HepG2 (cell line): ENCODE measurements at regions not wholly inside any gene's neighbourhood (a gene's known extent, or its start where the extent isn't known, plus 50 kb on each side); places are given as distances from the start of the nearest gene placed in this dataset.

Experiments used
- ATAC-seq: fragments of 200-7000 bp; cut with Tn5 transposase; 3 replicates; pipeline ENCODE4 v1.9.1; 2020; ENCODE audit warnings: mild to moderate bottlenecking, moderate library complexity
- BruUV-seq: library from RNA; stranded (reverse); fragments of 400-500 nt; replicated peaks from 2 replicates; lab custom pipeline; 2021; lab: Mats Ljungman, UMichigan
- CTCF ChIA-PET: fragments of 300-600 bp; formaldehyde crosslinking; extraction: SDS; loops from one replicate; lab custom pipeline; 2021; ENCODE audit warnings: low total read pairs, inconsistent platforms, low intra/inter-chr PET ratio; lab: Yijun Ruan, JAX
- POLR2A ChIA-PET: fragments of 350-600 bp; sonication (Branson Sonifier 250); formaldehyde crosslinking; loops from one replicate; lab custom pipeline; 2020; ENCODE audit warnings: antibody characterized with exemption, inconsistent platforms; lab: Yijun Ruan, JAX
- DNase-seq: peaks from one replicate; pipeline ENCODE4 v3.0.0-alpha.2; 2015; ENCODE audit warnings: low spot score
- FAIRE-seq: peaks from 3 replicates; lab custom pipeline; 2011; peaks lifted over from hg19 to GRCh38; lab: Jason Lieb, UNC
- H2AFZ ChIP-seq: one replicate; pipeline ENCODE4 v1.6.1; 2011; ENCODE audit warnings: low read length, inconsistent platforms
- H3K27ac ChIP-seq: fragments of 300-600 bp; 3 replicates; pipeline ENCODE4 v1.8.0; 2011; ENCODE audit warnings: mixed run types, mild to moderate bottlenecking, mixed read lengths, low read length, inconsistent platforms; ENCODE audit not compliant: insufficient read depth; ENCODE audit errors: extremely low read length
- H3K27me3 ChIP-seq, 2 experiments: fragments of 200-600 bp in 1 of 2; 2 replicates in 1 of 2; 3 replicates in 1 of 2; pipeline versions ENCODE4 v1.6.0 to v1.8.0; 2011; ENCODE audit warnings: low read length in 2 of 2, mild to moderate bottlenecking in 2 of 2, moderate library complexity in 2 of 2, inconsistent platforms in 1 of 2; ENCODE audit not compliant: insufficient read depth in 2 of 2, control insufficient read depth in 1 of 2
- H3K36me3 ChIP-seq, 2 experiments: fragments of 200-600 bp in 1 of 2; replicated peaks in 1 of 2; 2 replicates in 1 of 2; 3 replicates in 1 of 2; pipeline versions ENCODE4 v1.5.1 to v1.8.0; 2011; ENCODE audit warnings: low read length in 2 of 2, inconsistent platforms in 1 of 2; ENCODE audit not compliant: insufficient read depth in 2 of 2, control insufficient read depth in 1 of 2
- H3K4me1 ChIP-seq: 2 replicates; pipeline ENCODE4 v1.5.1; 2012; ENCODE audit warnings: low read length, inconsistent platforms; ENCODE audit not compliant: insufficient read depth
- H3K4me2 ChIP-seq: 2 replicates; pipeline ENCODE4 v1.6.0; 2011; ENCODE audit warnings: low read depth, low read length, inconsistent platforms
- H3K4me3 ChIP-seq, 3 experiments: fragments of 200-600 bp in 1 of 3; sonication (generic), shearing (Covaris generic) in 1 of 3; replicated peaks in 1 of 3; 2 replicates each; pipeline ENCODE4 v1.5.1; 2011 to 2016; ENCODE audit warnings: low read length in 3 of 3, inconsistent platforms in 2 of 3, low read depth in 2 of 3, mild to moderate bottlenecking in 2 of 3, control low read depth in 1 of 3, mixed read lengths in 1 of 3; ENCODE audit not compliant: insufficient read depth in 1 of 3
- H3K79me2 ChIP-seq: one replicate; pipeline ENCODE4 v1.6.1; 2011; ENCODE audit warnings: low read length, inconsistent platforms; ENCODE audit not compliant: insufficient read depth
- H3K9ac ChIP-seq: 2 replicates; pipeline ENCODE4 v1.6.0; 2011; ENCODE audit warnings: mild to moderate bottlenecking, low read depth, low read length, inconsistent platforms; ENCODE audit not compliant: insufficient read depth
- H3K9me3 ChIP-seq: 2 replicates; pipeline ENCODE4 v1.5.1; 2012; ENCODE audit warnings: mild to moderate bottlenecking, low read length
- H4K20me1 ChIP-seq: 2 replicates; pipeline ENCODE4 v1.6.0; 2011; ENCODE audit warnings: inconsistent platforms, mild to moderate bottlenecking, low read length, moderate library complexity; ENCODE audit not compliant: insufficient read depth
- BORCS8-MEF2B ChIP-seq: sonication (generic); formaldehyde crosslinking; IDR thresholded peaks from 2 replicates; pipeline ENCODE4 v1.8.0; 2022; ENCODE audit warnings: mild to moderate bottlenecking, missing genetic modification reagents
- EZH2 ChIP-seq: conservative IDR thresholded peaks from 2 replicates; pipeline ENCODE4 v1.6.1; 2012; ENCODE audit warnings: mild to moderate bottlenecking, low read depth, low read length, moderate library complexity
- SRY ChIP-seq: sonication (generic); formaldehyde crosslinking; IDR thresholded peaks from 2 replicates; pipeline ENCODE4 v1.8.0; 2022; ENCODE audit warnings: mild to moderate bottlenecking, missing genetic modification reagents
- TRIM22 ChIP-seq: fragments of 450-650 bp; IDR thresholded peaks from 2 replicates; pipeline ENCODE4 v1.6.1; 2017
- ZNF276 ChIP-seq: sonication (generic); formaldehyde crosslinking; IDR thresholded peaks from 2 replicates; pipeline ENCODE4 v1.4.0; 2020; ENCODE audit warnings: mild to moderate bottlenecking, low read depth, missing genetic modification reagents
- ZNF318 ChIP-seq: sonication (generic); formaldehyde crosslinking; IDR thresholded peaks from 2 replicates; pipeline ENCODE4 v1.4.0; 2020; ENCODE audit warnings: mild to moderate bottlenecking, missing genetic modification reagents
- ZSCAN22 ChIP-seq: sonication (generic); formaldehyde crosslinking; IDR thresholded peaks from 2 replicates; pipeline ENCODE4 v1.4.0; 2020; ENCODE audit warnings: mild to moderate bottlenecking, missing genetic modification reagents
- WGBS: methylation state at CpG from one replicate; pipeline ENCODE4 v1.1.6; 2017; ENCODE audit warnings: low lambda C conversion rate; 5-methylcytosine and 5-hydroxymethylcytosine counted together
- in situ Hi-C: cut with HindIII; loops from 2 replicates; pipeline ENCODE4 v1.10.0; 2017; ENCODE audit warnings: low pct_unique_long_range_greater_than_20kb; ENCODE audit not compliant: extremely low pct_ligation_motif_present
- intact Hi-C: fragments of 100-400 bp; cut with micrococcal nuclease; formaldehyde crosslinking; loops from one replicate; pipeline ENCODE4 v1.10.0; 2022; ENCODE audit not compliant: unreplicated experiment
- TF ChIP-seq, protein P1 (sequence below): sonication (generic); formaldehyde crosslinking; IDR thresholded peaks from 2 replicates; pipeline ENCODE4 v1.5.0; 2020; ENCODE audit warnings: missing genetic modification reagents, mild to moderate bottlenecking, borderline replicate concordance
- TF ChIP-seq, protein P2 (sequence below): sonication (generic); formaldehyde crosslinking; IDR thresholded peaks from 2 replicates; pipeline ENCODE4 v1.4.0; 2020; ENCODE audit warnings: mild to moderate bottlenecking, missing genetic modification reagents

GRCh38 chr10:3631701-3632330 lies 153.2 kb downstream of the KLF6 start (continued):
- TF ChIP-seq, protein P1, sequence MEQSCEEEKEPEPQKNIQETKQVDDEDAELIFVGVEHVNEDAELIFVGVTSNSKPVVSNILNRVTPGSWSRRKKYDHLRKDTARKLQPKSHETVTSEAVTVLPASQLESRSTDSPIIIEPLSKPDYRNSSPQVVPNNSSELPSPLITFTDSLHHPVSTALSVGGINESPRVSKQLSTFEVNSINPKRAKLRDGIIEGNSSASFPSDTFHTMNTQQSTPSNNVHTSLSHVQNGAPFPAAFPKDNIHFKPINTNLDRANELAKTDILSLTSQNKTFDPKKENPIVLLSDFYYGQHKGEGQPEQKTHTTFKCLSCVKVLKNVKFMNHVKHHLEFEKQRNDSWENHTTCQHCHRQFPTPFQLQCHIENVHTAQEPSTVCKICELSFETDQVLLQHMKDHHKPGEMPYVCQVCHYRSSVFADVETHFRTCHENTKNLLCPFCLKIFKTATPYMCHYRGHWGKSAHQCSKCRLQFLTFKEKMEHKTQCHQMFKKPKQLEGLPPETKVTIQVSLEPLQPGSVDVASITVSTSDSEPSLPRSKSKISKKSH (CRISPR knock-in tag) = no peak
- no peak for TF ChIP-seq TRIM22

DNA sequence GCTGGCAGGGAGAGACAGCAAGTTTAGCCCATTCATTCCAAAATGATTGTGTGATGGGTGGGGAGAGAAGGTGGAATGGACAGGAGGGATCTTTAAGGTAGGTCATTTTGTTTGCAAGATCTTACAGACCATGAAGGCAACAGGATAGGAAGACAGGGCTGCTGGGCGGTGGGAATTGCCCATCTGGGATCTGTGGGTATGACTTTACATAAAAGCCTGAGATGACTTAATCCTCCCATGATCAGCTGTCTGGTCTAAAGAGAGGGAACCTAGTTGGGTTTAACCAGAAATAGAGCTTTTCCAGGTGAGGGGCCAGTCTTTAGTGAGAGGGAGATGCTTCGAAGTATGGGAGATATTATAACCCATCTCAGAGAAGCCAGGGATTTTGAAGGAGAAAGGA lies 153.7 kb downstream of the KLF6 start:
- ATAC-seq = no peak
- no peaks in the 10 kb centered on the region for H3K79me2 ChIP-seq
- H3K4me1 ChIP-seq = no peaks in the 10 kb centered on the region
- no peaks in the 10 kb centered on the region for H4K20me1 ChIP-seq
- H3K27me3 ChIP-seq = no peaks in the 10 kb centered on the region; a peak in 2 of 5 replicates
- POLR2A ChIA-PET = no interaction called here
- no peak overlapping the region for H3K27ac ChIP-seq
- no peak overlapping the region for H2AFZ ChIP-seq
- in situ Hi-C loops (no loop called here), intact Hi-C loops (no loop called here)
- no peak for DNase-seq
- 0% methylated on average over 2 of the region's 2 CpGs for WGBS
- H3K9me3 ChIP-seq = no peaks in the 10 kb centered on the region
- no peaks in the 10 kb centered on the region for H3K36me3 ChIP-seq
- H3K4me2 ChIP-seq = no peak overlapping the region
- CTCF ChIA-PET = no interaction called here
- FAIRE-seq = no peak
- BruUV-seq = no TSS peak
- no peak overlapping the region for H3K9ac ChIP-seq
- no peak overlapping the region for H3K4me3 ChIP-seq
- TF ChIP-seq ZNF318 (CRISPR knock-in tag) (no peak), EZH2 (no peak), BORCS8-MEF2B (CRISPR knock-in tag) (no peak), SRY (CRISPR knock-in tag) (no peak), ZSCAN22 (CRISPR knock-in tag) (no peak), ZNF276 (CRISPR knock-in tag) (no peak)
- TF ChIP-seq, protein P2, sequence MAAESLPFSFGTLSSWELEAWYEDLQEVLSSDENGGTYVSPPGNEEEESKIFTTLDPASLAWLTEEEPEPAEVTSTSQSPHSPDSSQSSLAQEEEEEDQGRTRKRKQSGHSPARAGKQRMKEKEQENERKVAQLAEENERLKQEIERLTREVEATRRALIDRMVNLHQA (CRISPR knock-in tag) = no peak
